Vagina (tissue), 2 donors: ENCODE measurements at regions not wholly inside any gene's neighbourhood (a gene's known extent, or its start where the extent isn't known, plus 50 kb on each side); places are given as distances from the start of the nearest gene placed in this dataset.

Experiments used
- CTCF ChIP-seq, 3 experiments: fragments of 450-650 bp in 2 of 3; fragments of 200-600 bp in 1 of 3; sonication (generic) in 1 of 3; IDR thresholded peaks; one replicate each; pipeline ENCODE4 v1.5.1; 2017 to 2019; ENCODE audit warnings: antibody characterized with exemption in 3 of 3, mild to moderate bottlenecking in 2 of 3, moderate library complexity in 2 of 3
- POLR2A ChIP-seq, 2 donors: fragments of 450-650 bp; IDR thresholded peaks; one replicate each; pipeline ENCODE4 v1.6.1; 2017; ENCODE audit warnings: antibody characterized with exemption in 2 of 2, mild to moderate bottlenecking in 2 of 2, moderate library complexity in 2 of 2
- POLR2AphosphoS5 ChIP-seq, 2 donors: sonication (generic); formaldehyde crosslinking; IDR thresholded peaks; one replicate each; pipeline ENCODE4 v1.9.0; 2017; ENCODE audit warnings: antibody characterized with exemption in 2 of 2, mild to moderate bottlenecking in 2 of 2, low read depth in 1 of 2; ENCODE audit not compliant: insufficient read depth in 1 of 2

- TF ChIP-seq CTCF (IDR thresholded peaks at IDR 0.05) (no peak), POLR2A (IDR thresholded peaks at IDR 0.05) (no peak), POLR2AphosphoS5 (IDR thresholded peaks at IDR 0.05; ENCODE audit: insufficient read depth in 1 of 2, low read depth in 1 of 2) (no peak)
Measured at GRCh38 chr6:23055523-23055922, 486.2 kb downstream of the HDGFL1 start.
